ENCODE measurements at regions not wholly inside any gene's neighbourhood (a gene's known extent, or its start where the extent isn't known, plus 50 kb on each side); places are given as distances from the start of the nearest gene placed in this dataset.

- TF ChIP-seq, protein P1, sequence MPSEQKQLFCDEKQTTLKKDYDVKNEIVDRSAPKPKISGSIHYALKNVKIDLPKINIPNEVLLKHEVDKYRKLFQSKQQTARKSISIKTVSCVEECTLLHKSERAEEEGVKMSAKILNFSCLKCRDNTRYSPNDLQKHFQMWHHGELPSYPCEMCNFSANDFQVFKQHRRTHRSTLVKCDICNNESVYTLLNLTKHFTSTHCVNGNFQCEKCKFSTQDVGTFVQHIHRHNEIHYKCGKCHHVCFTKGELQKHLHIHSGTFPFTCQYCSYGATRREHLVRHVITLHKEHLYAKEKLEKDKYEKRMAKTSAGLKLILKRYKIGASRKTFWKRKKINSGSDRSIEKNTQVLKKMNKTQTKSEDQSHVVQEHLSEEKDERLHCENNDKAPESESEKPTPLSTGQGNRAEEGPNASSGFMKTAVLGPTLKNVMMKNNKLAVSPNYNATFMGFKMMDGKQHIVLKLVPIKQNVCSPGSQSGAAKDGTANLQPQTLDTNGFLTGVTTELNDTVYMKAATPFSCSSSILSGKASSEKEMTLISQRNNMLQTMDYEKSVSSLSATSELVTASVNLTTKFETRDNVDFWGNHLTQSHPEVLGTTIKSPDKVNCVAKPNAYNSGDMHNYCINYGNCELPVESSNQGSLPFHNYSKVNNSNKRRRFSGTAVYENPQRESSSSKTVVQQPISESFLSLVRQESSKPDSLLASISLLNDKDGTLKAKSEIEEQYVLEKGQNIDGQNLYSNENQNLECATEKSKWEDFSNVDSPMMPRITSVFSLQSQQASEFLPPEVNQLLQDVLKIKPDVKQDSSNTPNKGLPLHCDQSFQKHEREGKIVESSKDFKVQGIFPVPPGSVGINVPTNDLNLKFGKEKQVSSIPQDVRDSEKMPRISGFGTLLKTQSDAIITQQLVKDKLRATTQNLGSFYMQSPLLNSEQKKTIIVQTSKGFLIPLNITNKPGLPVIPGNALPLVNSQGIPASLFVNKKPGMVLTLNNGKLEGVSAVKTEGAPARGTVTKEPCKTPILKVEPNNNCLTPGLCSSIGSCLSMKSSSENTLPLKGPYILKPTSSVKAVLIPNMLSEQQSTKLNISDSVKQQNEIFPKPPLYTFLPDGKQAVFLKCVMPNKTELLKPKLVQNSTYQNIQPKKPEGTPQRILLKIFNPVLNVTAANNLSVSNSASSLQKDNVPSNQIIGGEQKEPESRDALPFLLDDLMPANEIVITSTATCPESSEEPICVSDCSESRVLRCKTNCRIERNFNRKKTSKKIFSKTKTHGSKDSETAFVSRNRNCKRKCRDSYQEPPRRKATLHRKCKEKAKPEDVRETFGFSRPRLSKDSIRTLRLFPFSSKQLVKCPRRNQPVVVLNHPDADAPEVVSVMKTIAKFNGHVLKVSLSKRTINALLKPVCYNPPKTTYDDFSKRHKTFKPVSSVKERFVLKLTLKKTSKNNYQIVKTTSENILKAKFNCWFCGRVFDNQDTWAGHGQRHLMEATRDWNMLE (tag by site-specific recombination; conservative IDR thresholded peaks at IDR 0.05; ENCODE audit: low read depth), result no peak
- no peak for TF ChIP-seq PRDM4 (tag by site-specific recombination; IDR thresholded peaks at IDR 0.05)
- no peak for TF ChIP-seq INSM2 (tag by site-specific recombination; IDR thresholded peaks at IDR 0.05)
- no peak for TF ChIP-seq ZNF473 (tag by site-specific recombination; IDR thresholded peaks at IDR 0.05)
- TF ChIP-seq IKZF3 (tag by site-specific recombination; IDR thresholded peaks at IDR 0.05), result no peak
- TF ChIP-seq ZNF701 (tag by site-specific recombination; IDR thresholded peaks at IDR 0.05), result no peak
- no peak for TF ChIP-seq ZNF433 (tag by site-specific recombination; IDR thresholded peaks at IDR 0.05; ENCODE audit: low read depth)
These were observed 131.2 kb upstream of the UNC5B start (continued) for GRCh38 chr10:71081229-71081560.

DNA sequence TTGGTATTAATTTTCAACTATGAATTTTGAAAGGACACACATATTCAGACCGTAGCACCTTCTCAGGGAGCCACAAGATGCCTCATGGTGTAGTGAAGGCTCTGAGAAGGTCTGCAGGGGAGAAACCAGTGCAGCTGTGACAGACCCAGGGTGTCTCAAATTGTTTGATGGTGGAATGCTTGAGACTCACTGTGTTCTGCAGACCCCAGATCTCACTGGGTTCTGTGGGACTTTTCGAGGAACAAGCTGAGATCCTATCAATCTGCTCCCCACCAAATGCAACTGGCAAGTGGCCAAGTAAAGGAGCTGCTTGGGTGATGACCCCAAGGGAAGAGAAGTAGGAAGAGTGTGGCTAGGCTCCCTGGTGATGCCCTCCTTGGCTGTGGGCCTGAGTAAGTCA, 130.5 kb upstream of the UNC5B start:
- Histone ChIP-seq H3K27ac (ENCODE audit: extremely low read depth, low read depth, low read length) (no peak overlapping the region), H3K36me3 (ENCODE audit: control insufficient read depth in 2 of 2, insufficient read depth in 1 of 2, low read length in 2 of 2) (no peaks in the 10 kb centered on the region), H3K4me3 (ENCODE audit: low read depth, low read length) (no peak overlapping the region), H3K4me1 (ENCODE audit: control insufficient read depth, insufficient read depth, low read length) (no peaks in the 10 kb centered on the region), H3K9me3 (ENCODE audit: control insufficient read depth, insufficient read depth, low read depth, low read length) (no peaks in the 10 kb centered on the region)
- POLR2A ChIA-PET, result no interaction called here
- CTCF ChIA-PET, result interaction anchor here (0.9 kb wide), 1 partner anchor 127 kb away, joined by 3 read pairs; no protein-coding TSS in a partner anchor
- no peak for TF ChIP-seq ZNF785 (tag by site-specific recombination; IDR thresholded peaks at IDR 0.05)
- TF ChIP-seq ZNF239 (tag by site-specific recombination; IDR thresholded peaks at IDR 0.05), result peak; percentile 93
- no peak for TF ChIP-seq IKZF3 (tag by site-specific recombination; IDR thresholded peaks at IDR 0.05)

GRCh38 chr10:71082960-71083715, 129.2 kb upstream of the UNC5B start:
- POLR2A ChIA-PET, result no interaction called here
- Histone ChIP-seq H3K27ac (ENCODE audit: extremely low read depth, low read depth, low read length) (no peak overlapping the region), H3K9me3 (ENCODE audit: control insufficient read depth, insufficient read depth, low read depth, low read length) (no peaks in the 10 kb centered on the region), H3K4me3 (ENCODE audit: low read depth, low read length) (no peak overlapping the region), H3K36me3 (ENCODE audit: control insufficient read depth in 2 of 2, insufficient read depth in 1 of 2, low read length in 2 of 2) (no peaks in the 10 kb centered on the region), H3K4me1 (ENCODE audit: control insufficient read depth, insufficient read depth, low read length) (no peaks in the 10 kb centered on the region)
- 0 out of 2 replicates have a peak, but pooled peaks have one; percentile 35 for TF ChIP-seq SCRT2 (tag by site-specific recombination; IDR thresholded peaks at IDR 0.05)
- TF ChIP-seq MEIS1 (CRISPR knock-in tag; IDR thresholded peaks at IDR 0.05; ENCODE audit: borderline replicate concordance), result no peak
- CTCF ChIA-PET, result no interaction called here

All from HEK293 (cell line).